Neural cell (in vitro differentiated cells): ENCODE measurements at regions not wholly inside any gene's neighbourhood (a gene's known extent, or its start where the extent isn't known, plus 50 kb on each side); places are given as distances from the start of the nearest gene placed in this dataset.

Experiments
- H2AFZ ChIP-seq: fragments of 200-600, 300-800 bp; sonication (generic), shearing (Covaris generic); 2 replicates; pipeline ENCODE4 v1.6.0; 2014; ENCODE audit warnings: low read depth, mild to moderate bottlenecking, antibody characterized with exemption, low read length, moderate library complexity
- H3F3A ChIP-seq: fragments of 200-600 bp; shearing (Covaris generic); 2 replicates; pipeline ENCODE4 v1.6.1; 2016; ENCODE audit warnings: mild to moderate bottlenecking, moderate library complexity, mixed read lengths, antibody characterized with exemption, low read length; ENCODE audit not compliant: insufficient read depth, poor library complexity, severe bottlenecking
- H3K27ac ChIP-seq: fragments of 200-600, 300-800 bp; sonication (generic), shearing (Covaris generic); 2 replicates; pipeline ENCODE4 v1.5.1; 2014; ENCODE audit warnings: mild to moderate bottlenecking, low read length, moderate library complexity
- H3K27me3 ChIP-seq: fragments of 300-800, 200-600 bp; sonication (generic), shearing (Covaris generic); 2 replicates; pipeline ENCODE4 v1.6.0; 2014; ENCODE audit warnings: mild to moderate bottlenecking, low read depth, low read length, moderate library complexity; ENCODE audit not compliant: insufficient read depth
- H3K36me3 ChIP-seq: fragments of 300-800, 200-600 bp; sonication (generic), shearing (Covaris generic); 2 replicates; pipeline ENCODE4 v1.5.1; 2014; ENCODE audit warnings: mild to moderate bottlenecking, antibody characterized with exemption, low read length, moderate library complexity; ENCODE audit not compliant: insufficient read depth
- H3K4me2 ChIP-seq: fragments of 300-800, 200-600 bp; sonication (generic), shearing (Covaris generic); 2 replicates; pipeline ENCODE4 v1.6.0; 2014; ENCODE audit warnings: mild to moderate bottlenecking, low read length
- H3K4me3 ChIP-seq: fragments of 300-800, 200-600 bp; sonication (generic), shearing (Covaris generic); 2 replicates; pipeline ENCODE4 v1.5.1; 2014; ENCODE audit warnings: mild to moderate bottlenecking, low read length, moderate library complexity
- H3K79me2 ChIP-seq: fragments of 200-600 bp; shearing (Covaris generic); replicated peaks from 2 replicates; pipeline ENCODE4 v1.6.0; 2014; ENCODE audit warnings: mild to moderate bottlenecking, low read length, moderate library complexity; ENCODE audit not compliant: insufficient read depth
- H3K9ac ChIP-seq: fragments of 300-800, 200-600 bp; sonication (generic), shearing (Covaris generic); 2 replicates; pipeline ENCODE4 v1.6.1; 2016; ENCODE audit warnings: mild to moderate bottlenecking, low read length, mixed read lengths
- H3K9me2 ChIP-seq: fragments of 200-600 bp; shearing (Covaris generic); 2 replicates; pipeline ENCODE4 v1.6.1; 2016; ENCODE audit warnings: mild to moderate bottlenecking, low read length, mixed read lengths; ENCODE audit not compliant: insufficient read depth
- H3K9me3 ChIP-seq: fragments of 200-600, 300-800 bp; sonication (generic), shearing (Covaris generic); 2 replicates; pipeline ENCODE4 v1.6.1; 2016; ENCODE audit warnings: mild to moderate bottlenecking, mixed run types, low read length, moderate library complexity, mixed read lengths
- H4K20me1 ChIP-seq: fragments of 200-600 bp; shearing (Covaris generic); 2 replicates; pipeline ENCODE4 v1.6.1; 2016; ENCODE audit warnings: mild to moderate bottlenecking, mixed run types; ENCODE audit not compliant: insufficient read depth
- CTCF ChIP-seq: fragments of 450-650 bp; IDR thresholded peaks from 2 replicates; pipeline ENCODE4 v1.5.1; 2014; ENCODE audit warnings: antibody characterized with exemption, mild to moderate bottlenecking, moderate library complexity; ENCODE audit not compliant: poor library complexity, severe bottlenecking
- EP300 ChIP-seq: fragments of 450-650 bp; conservative IDR thresholded peaks from 2 replicates; pipeline ENCODE4 v1.6.1; 2014; ENCODE audit warnings: antibody characterized with exemption, mild to moderate bottlenecking, moderate library complexity; ENCODE audit not compliant: poor library complexity, severe bottlenecking
- EZH2 ChIP-seq: fragments of 200-600, 300-800 bp; shearing (Covaris generic), sonication (generic); IDR thresholded peaks from 2 replicates; pipeline ENCODE4 v1.6.1; 2014; ENCODE audit warnings: antibody characterized with exemption, low read length, borderline replicate concordance, mild to moderate bottlenecking; ENCODE audit not compliant: insufficient read depth, poor library complexity, severe bottlenecking
- MXI1 ChIP-seq: fragments of 450-650 bp; conservative IDR thresholded peaks from 2 replicates; pipeline ENCODE4 v1.6.1; 2014; ENCODE audit warnings: antibody characterized with exemption, mild to moderate bottlenecking; ENCODE audit not compliant: poor library complexity, severe bottlenecking
- POLR2AphosphoS5 ChIP-seq: IDR thresholded peaks from 2 replicates; pipeline ENCODE4 v1.6.1; 2012
- RAD21 ChIP-seq: fragments of 450-650 bp; conservative IDR thresholded peaks from 2 replicates; pipeline ENCODE4 v1.6.1; 2014; ENCODE audit warnings: antibody characterized with exemption, mild to moderate bottlenecking, moderate library complexity
- SMC3 ChIP-seq: fragments of 450-650 bp; conservative IDR thresholded peaks from 2 replicates; pipeline ENCODE4 v1.6.1; 2014; ENCODE audit warnings: antibody characterized with exemption, mild to moderate bottlenecking, moderate library complexity; ENCODE audit not compliant: poor library complexity
- TAF1 ChIP-seq: IDR thresholded peaks from 2 replicates; pipeline ENCODE4 v1.6.1; 2012; ENCODE audit warnings: low read depth
- TF ChIP-seq, protein P1 (sequence below): IDR thresholded peaks from 2 replicates; pipeline ENCODE4 v1.6.1; 2012; ENCODE audit warnings: borderline replicate concordance

DNA sequence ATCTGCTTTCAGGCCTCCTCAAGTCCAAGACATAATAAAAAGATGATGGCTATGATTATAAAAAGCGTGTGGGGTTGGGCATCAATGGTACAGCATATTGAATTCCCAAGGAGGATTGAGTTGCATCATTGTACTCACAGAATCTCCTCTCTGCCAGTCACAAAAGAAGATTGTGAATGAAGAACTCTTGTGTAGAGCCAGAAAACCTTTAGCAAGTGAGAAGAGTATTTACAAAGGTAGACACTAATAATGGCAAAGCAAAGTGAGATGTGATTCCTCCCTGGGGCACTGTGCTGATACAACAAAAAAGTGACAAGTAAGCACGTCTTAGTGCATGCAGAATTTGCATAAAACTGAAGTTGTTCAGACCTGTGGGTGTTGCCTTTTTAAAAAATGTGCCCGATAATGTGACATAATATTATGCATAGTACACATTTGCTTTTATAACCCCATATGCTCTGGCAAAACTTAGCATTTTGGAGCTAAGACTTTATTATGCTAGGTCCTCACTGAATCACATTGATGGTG, 291.2 kb upstream of the TBC1D5 start:
- H3K27ac ChIP-seq = no peak overlapping the region
- H2AFZ ChIP-seq = no peak overlapping the region
- H3K9me3 ChIP-seq = no peaks in the 10 kb centered on the region
- H3K27me3 ChIP-seq = no peaks in the 10 kb centered on the region
- H3K9me2 ChIP-seq = no peaks in the 10 kb centered on the region
- H3K79me2 ChIP-seq = no peaks in the 10 kb centered on the region
- no peaks in the 10 kb centered on the region for H3K36me3 ChIP-seq
- no peaks in the 10 kb centered on the region for H4K20me1 ChIP-seq
- H3K4me2 ChIP-seq = no peak overlapping the region
- no peak overlapping the region for H3K9ac ChIP-seq
- no peak overlapping the region for H3K4me3 ChIP-seq
- no peak for TF ChIP-seq POLR2AphosphoS5
- H3F3A ChIP-seq = no peaks in the 10 kb centered on the region

GRCh38 chr3:18030371-18030870, 288.0 kb upstream of the TBC1D5 start:
- Histone ChIP-seq H3K4me2 (no peak overlapping the region), H3K27ac (no peak overlapping the region), H3K79me2 (no peaks in the 10 kb centered on the region), H3K9ac (no peak overlapping the region), H3K4me3 (no peak overlapping the region), H4K20me1 (no peaks in the 10 kb centered on the region), H2AFZ (no peak overlapping the region), H3F3A (no peaks in the 10 kb centered on the region), H3K9me3 (no peaks in the 10 kb centered on the region), H3K36me3 (no peaks in the 10 kb centered on the region), H3K27me3 (no peaks in the 10 kb centered on the region), H3K9me2 (no peaks in the 10 kb centered on the region)
- TF ChIP-seq TAF1 = no peak
- no peak for TF ChIP-seq EP300
- no peak for TF ChIP-seq CTCF
- TF ChIP-seq, protein P1, sequence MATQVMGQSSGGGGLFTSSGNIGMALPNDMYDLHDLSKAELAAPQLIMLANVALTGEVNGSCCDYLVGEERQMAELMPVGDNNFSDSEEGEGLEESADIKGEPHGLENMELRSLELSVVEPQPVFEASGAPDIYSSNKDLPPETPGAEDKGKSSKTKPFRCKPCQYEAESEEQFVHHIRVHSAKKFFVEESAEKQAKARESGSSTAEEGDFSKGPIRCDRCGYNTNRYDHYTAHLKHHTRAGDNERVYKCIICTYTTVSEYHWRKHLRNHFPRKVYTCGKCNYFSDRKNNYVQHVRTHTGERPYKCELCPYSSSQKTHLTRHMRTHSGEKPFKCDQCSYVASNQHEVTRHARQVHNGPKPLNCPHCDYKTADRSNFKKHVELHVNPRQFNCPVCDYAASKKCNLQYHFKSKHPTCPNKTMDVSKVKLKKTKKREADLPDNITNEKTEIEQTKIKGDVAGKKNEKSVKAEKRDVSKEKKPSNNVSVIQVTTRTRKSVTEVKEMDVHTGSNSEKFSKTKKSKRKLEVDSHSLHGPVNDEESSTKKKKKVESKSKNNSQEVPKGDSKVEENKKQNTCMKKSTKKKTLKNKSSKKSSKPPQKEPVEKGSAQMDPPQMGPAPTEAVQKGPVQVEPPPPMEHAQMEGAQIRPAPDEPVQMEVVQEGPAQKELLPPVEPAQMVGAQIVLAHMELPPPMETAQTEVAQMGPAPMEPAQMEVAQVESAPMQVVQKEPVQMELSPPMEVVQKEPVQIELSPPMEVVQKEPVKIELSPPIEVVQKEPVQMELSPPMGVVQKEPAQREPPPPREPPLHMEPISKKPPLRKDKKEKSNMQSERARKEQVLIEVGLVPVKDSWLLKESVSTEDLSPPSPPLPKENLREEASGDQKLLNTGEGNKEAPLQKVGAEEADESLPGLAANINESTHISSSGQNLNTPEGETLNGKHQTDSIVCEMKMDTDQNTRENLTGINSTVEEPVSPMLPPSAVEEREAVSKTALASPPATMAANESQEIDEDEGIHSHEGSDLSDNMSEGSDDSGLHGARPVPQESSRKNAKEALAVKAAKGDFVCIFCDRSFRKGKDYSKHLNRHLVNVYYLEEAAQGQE = no peak
- no peak for TF ChIP-seq POLR2AphosphoS5
- TF ChIP-seq EZH2 = no peak
- no peak for TF ChIP-seq MXI1
- TF ChIP-seq SMC3 = no peak
- TF ChIP-seq RAD21 = no peak
